ENCODE measurements at regions not wholly inside any gene's neighbourhood (a gene's known extent, or its start where the extent isn't known, plus 50 kb on each side); places are given as distances from the start of the nearest gene placed in this dataset.
A peak's percentile ranks its signal among the peaks of the same experiment; 100 is the strongest.

- no peak for DNase-seq (ENCODE audit: low read depth in 2 of 2)
Measured at GRCh38 chr12:88417531-88417930, 162.7 kb downstream of the KITLG start.

DNA sequence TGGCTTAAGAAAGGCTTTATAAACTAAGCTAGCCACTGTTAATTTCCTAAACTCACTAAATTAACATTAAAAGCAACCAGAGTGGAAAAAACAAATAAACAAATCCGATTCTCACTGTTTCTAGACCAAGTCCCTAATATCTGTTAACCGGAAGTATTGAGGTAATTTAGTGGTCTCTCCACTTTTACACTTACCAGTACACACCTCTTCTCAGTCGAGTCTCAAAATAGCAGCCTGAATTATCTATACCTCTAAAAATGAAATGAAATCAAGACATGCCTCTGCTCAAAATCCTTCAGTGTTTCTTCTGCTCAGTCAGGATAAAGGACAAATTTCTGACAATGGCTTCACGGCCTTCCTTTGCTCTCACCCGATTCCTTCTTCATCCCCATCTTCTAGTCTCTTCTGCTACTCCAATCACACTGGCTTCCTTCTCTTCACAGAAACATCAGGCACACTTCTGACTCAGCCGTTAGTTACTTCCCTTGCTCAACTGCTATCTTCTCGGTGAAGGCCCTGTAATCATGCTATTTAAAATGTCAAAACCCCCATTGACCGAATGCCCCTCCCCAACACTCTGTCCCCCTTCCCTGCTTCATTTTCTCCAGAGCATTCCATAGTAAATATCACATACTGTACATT, 161.3 kb downstream of the KITLG start:
- no peak for DNase-seq (ENCODE audit: low read depth in 2 of 2)

DNA sequence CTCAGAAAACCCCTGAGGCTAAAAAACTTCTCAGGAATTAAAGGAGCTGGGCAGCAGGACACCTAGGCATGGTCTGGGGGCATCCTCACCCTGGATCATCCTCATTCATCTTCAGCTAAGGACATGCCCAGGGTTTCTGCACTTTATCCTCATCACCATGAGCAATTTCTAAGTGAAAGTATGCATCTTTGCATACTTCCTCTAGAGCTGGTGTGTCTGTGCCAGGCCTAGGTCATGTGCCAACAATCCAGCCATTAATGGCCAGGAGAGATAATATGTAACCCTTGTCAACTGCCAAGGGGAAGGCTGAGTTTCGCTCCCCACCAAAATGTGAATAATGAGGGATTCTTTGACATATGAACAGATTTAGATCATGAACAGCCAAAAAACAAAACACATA, 160.5 kb downstream of the KITLG start:
- no peak for DNase-seq (ENCODE audit: low read depth in 2 of 2)

DNA sequence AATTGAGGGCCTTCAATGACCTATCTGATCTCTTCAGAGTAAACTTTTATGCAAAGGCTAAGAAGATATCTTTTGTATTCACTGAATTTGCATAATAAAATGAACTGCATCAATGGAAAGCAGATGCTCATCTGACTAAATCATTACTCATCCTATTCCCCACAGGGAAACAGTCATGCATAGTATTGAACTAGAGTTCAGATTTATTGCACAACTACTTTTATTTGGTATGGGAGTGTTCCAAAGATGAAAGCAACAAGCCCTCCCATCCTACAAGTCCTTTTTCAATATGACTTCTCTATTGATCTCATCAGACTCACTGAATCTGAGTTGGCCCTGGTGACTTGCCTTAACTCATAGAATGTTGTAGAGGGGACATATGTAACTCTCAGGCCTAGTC, 159.8 kb downstream of the KITLG start:
- DNase-seq (ENCODE audit: low read depth in 2 of 2): no peak

GRCh38 chr12:88424791-88425730, 155.2 kb downstream of the KITLG start:
- DNase-seq (ENCODE audit: low read depth in 2 of 2): no peak

GRCh38 chr12:88428350-88428749, 151.9 kb downstream of the KITLG start:
- no peak for DNase-seq (ENCODE audit: low read depth in 2 of 2)

GRCh38 chr12:88431246-88431645, 149.0 kb downstream of the KITLG start:
- DNase-seq (ENCODE audit: low read depth in 2 of 2): no peak

DNA sequence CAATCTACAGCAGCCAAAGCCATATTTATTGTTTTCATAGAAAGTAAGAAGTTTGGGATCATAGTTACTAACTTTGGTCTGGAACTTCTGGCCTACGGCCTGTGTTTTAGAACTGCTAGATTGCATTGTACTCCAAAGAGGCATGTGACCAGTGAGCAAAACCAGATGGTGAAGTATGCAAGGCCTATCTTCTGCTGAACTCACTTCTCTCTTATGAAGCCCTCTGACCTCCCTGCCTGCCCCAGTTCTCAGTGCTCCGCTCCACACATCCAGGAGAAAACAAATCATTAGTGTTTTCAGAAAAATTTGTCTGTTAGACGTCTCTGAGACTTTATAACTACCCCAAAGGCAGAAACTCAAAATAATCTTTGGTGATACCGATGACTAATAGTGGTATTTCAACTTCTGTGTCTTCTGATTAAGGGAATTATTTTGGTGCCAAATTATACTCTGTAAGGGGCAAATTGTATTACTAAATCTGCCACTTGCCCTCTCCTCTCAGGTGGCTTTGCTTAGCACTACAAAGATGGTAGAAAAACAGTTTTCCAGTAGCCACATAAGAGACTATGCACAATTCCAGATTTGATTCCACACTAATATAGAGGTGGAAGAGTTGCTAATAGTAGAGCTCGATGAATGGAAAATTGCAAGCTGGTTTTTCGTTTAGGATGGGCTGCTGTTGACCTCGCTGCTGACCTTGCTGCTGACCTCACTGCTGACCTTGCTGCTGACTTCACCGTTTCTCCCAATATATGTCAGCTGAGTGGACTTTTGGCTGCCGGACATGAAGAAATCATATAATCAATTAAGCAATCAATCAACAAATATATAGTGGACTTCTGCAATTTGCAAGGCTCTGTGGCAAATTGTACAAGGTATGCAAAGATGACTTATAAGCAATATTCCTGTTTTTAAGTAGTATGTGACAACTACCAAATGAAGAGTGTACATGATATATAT, 147.5 kb downstream of the KITLG start:
- no peak for DNase-seq (ENCODE audit: low read depth in 2 of 2)

DNA sequence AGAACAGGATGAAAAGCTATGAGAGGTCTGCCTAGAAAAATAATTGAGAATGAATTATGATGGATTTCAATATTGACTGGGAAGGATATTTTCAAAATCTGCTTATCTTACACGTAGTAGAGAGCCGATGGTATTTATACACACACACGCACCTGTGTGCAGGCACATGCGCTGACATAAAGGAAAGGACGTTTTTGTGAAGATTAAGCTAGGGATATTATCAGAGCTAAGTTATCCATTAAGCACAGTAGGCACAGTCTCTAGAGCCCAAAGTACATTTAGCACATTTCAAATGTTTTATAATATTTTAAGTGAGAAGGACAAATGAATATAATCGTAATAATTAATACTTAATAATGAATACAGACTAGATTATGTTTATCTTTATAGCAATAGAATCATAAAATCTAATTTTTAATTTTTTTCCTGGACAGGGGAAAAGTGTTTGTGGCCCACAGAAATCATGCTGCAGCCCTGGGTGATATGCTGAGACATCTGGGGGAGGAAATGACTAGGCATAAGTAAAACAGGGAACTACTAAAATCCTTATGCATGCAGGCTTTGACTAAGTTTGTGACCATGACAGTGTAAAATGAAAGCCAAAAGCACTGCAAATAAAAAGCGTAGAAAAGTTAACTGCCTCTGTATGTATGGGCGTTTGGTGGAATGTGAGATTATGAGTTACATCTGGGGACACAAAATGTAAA, 146.1 kb downstream of the KITLG start:
- DNase-seq (ENCODE audit: low read depth in 2 of 2): peak in 1 of 2 donors; percentile 12

GRCh38 chr12:88435334-88436076, 144.8 kb downstream of the KITLG start:
- no peak for DNase-seq (ENCODE audit: low read depth in 2 of 2)

- DNase-seq (ENCODE audit: low read depth in 2 of 2): no peak
Measured at GRCh38 chr12:88437226-88437625, 143.0 kb downstream of the KITLG start.
